Fibroblast of lung (primary cell): ENCODE measurements at regions not wholly inside any gene's neighbourhood (a gene's known extent, or its start where the extent isn't known, plus 50 kb on each side); places are given as distances from the start of the nearest gene placed in this dataset.

ENCODE experiments used
- DNase-seq, 2 donors: peaks; one replicate each; pipeline versions ENCODE4 v3.0.0 to v3.0.0-alpha.2; 2010; ENCODE audit warnings: low read depth in 2 of 2
- H2AFZ ChIP-seq: 2 replicates; pipeline ENCODE4 v1.5.1; 2012; ENCODE audit warnings: low read length, control low read depth, inconsistent platforms
- H3K27ac ChIP-seq: 2 replicates; pipeline ENCODE4 v1.5.1; 2011; ENCODE audit warnings: low read length, control low read depth; ENCODE audit not compliant: insufficient read depth
- H3K27me3 ChIP-seq: 2 replicates; pipeline ENCODE4 v1.5.1; 2011; ENCODE audit warnings: mild to moderate bottlenecking, low read length; ENCODE audit not compliant: control insufficient read depth, insufficient read depth
- H3K36me3 ChIP-seq: 2 replicates; pipeline ENCODE4 v1.5.1; 2011; ENCODE audit warnings: low read length; ENCODE audit not compliant: control insufficient read depth, insufficient read depth
- H3K4me1 ChIP-seq: 2 replicates; pipeline ENCODE4 v1.5.1; 2011; ENCODE audit warnings: low read length; ENCODE audit not compliant: control insufficient read depth, insufficient read depth; ENCODE audit errors: extremely low read depth
- H3K4me2 ChIP-seq: 2 replicates; pipeline ENCODE4 v1.5.1; 2011; ENCODE audit warnings: low read length, control low read depth; ENCODE audit not compliant: insufficient read depth; ENCODE audit errors: extremely low read depth
- H3K4me3 ChIP-seq, 4 experiments: fragments of 200-600 bp in 1 of 4; sonication (generic) in 1 of 4; replicated peaks in 1 of 4; 2 replicates each; pipeline ENCODE4 v1.5.1; 2011 to 2016; ENCODE audit warnings: low read length in 4 of 4, low read depth in 3 of 4, mild to moderate bottlenecking in 3 of 4, control low read depth in 2 of 4, inconsistent platforms in 1 of 4, mixed read lengths in 1 of 4; ENCODE audit not compliant: insufficient read depth in 1 of 4; ENCODE audit errors: control extremely low read depth in 1 of 4
- H3K79me2 ChIP-seq: 2 replicates; pipeline ENCODE4 v1.5.1; 2012; ENCODE audit warnings: mild to moderate bottlenecking, low read length, inconsistent platforms; ENCODE audit not compliant: control insufficient read depth, insufficient read depth
- H3K9ac ChIP-seq: 2 replicates; pipeline ENCODE4 v1.5.1; 2011; ENCODE audit warnings: mild to moderate bottlenecking, low read length, control low read depth; ENCODE audit not compliant: insufficient read depth
- H3K9me3 ChIP-seq: 2 replicates; pipeline ENCODE4 v1.5.1; 2012; ENCODE audit warnings: low read depth, low read length; ENCODE audit not compliant: control insufficient read depth, insufficient read depth
- H4K20me1 ChIP-seq: 2 replicates; pipeline ENCODE4 v1.5.1; 2011; ENCODE audit warnings: low read length; ENCODE audit not compliant: control insufficient read depth, insufficient read depth; ENCODE audit errors: extremely low read depth
- CTCF ChIP-seq, 2 donors: IDR thresholded peaks in 1 of 2; conservative IDR thresholded peaks in 1 of 2; 1 replicate in 1 of 2; 2 replicates in 1 of 2; pipeline ENCODE4 v1.5.1; 2011 to 2012; ENCODE audit warnings: low read length in 2 of 2, control low read depth in 1 of 2, inconsistent platforms in 1 of 2, low read depth in 1 of 2, mild to moderate bottlenecking in 1 of 2
- EZH2 ChIP-seq: IDR thresholded peaks from 2 replicates; pipeline ENCODE4 v1.5.1; 2012; ENCODE audit warnings: low read length, control low read depth, mild to moderate bottlenecking; ENCODE audit errors: missing control alignments

GRCh38 chr1:80258659-80259058 lies 1252.1 kb upstream of the ADGRL4 start:
- Histone ChIP-seq H3K27me3 (no peaks in the 10 kb centered on the region), H2AFZ (no peak overlapping the region), H4K20me1 (no peaks in the 10 kb centered on the region), H3K4me1 (no peaks in the 10 kb centered on the region), H3K9ac (no peak overlapping the region), H3K79me2 (no peaks in the 10 kb centered on the region), H3K9me3 (no peaks in the 10 kb centered on the region), H3K36me3 (no peaks in the 10 kb centered on the region), H3K4me3 (no peak overlapping the region), H3K27ac (no peak overlapping the region), H3K4me2 (no peak overlapping the region)
- TF ChIP-seq EZH2 (no peak), CTCF (conservative IDR thresholded peaks at IDR 0.05 in 1 of 2, IDR thresholded peaks at IDR 0.05 in 1 of 2; ENCODE audit: low read depth in 1 of 2, low read length in 2 of 2) (no peak)
- no peak for DNase-seq

- H3K36me3 ChIP-seq = no peaks in the 10 kb centered on the region
- H3K9ac ChIP-seq = no peak overlapping the region
- no peak overlapping the region for H3K4me3 ChIP-seq
- no peak overlapping the region for H3K27ac ChIP-seq
- DNase-seq = peak in 1 of 2 donors; percentile 21
- H3K9me3 ChIP-seq = no peaks in the 10 kb centered on the region
- no peak overlapping the region for H3K4me2 ChIP-seq
- no peaks in the 10 kb centered on the region for H3K79me2 ChIP-seq
- H3K27me3 ChIP-seq = no peaks in the 10 kb centered on the region
- TF ChIP-seq EZH2 = no peak
- no peak for TF ChIP-seq CTCF (conservative IDR thresholded peaks at IDR 0.05 in 1 of 2, IDR thresholded peaks at IDR 0.05 in 1 of 2; ENCODE audit: low read depth in 1 of 2, low read length in 2 of 2)
- no peaks in the 10 kb centered on the region for H4K20me1 ChIP-seq
- no peaks in the 10 kb centered on the region for H3K4me1 ChIP-seq
- no peak overlapping the region for H2AFZ ChIP-seq
These were observed 1245.1 kb upstream of the ADGRL4 start for GRCh38 chr1:80251591-80251990.

GRCh38 chr1:80251171-80251570 lies 1244.6 kb upstream of the ADGRL4 start:
- H3K4me1 ChIP-seq = no peaks in the 10 kb centered on the region
- TF ChIP-seq EZH2 (no peak), CTCF (conservative IDR thresholded peaks at IDR 0.05 in 1 of 2, IDR thresholded peaks at IDR 0.05 in 1 of 2; ENCODE audit: low read depth in 1 of 2, low read length in 2 of 2) (no peak)
- no peaks in the 10 kb centered on the region for H3K9me3 ChIP-seq
- H3K79me2 ChIP-seq = no peaks in the 10 kb centered on the region
- H3K27ac ChIP-seq = no peak overlapping the region
- H3K27me3 ChIP-seq = no peaks in the 10 kb centered on the region
- H3K36me3 ChIP-seq = no peaks in the 10 kb centered on the region
- H2AFZ ChIP-seq = no peak overlapping the region
- no peaks in the 10 kb centered on the region for H4K20me1 ChIP-seq
- H3K4me2 ChIP-seq = no peak overlapping the region
- peak in 1 of 2 donors; percentile 35 for DNase-seq
- H3K9ac ChIP-seq = no peak overlapping the region
- H3K4me3 ChIP-seq = no peak overlapping the region
